B cell (primary cell): ENCODE measurements at regions not wholly inside any gene's neighbourhood (a gene's known extent, or its start where the extent isn't known, plus 50 kb on each side); places are given as distances from the start of the nearest gene placed in this dataset.

Source experiments
- EZH2 ChIP-seq: IDR thresholded peaks from 2 replicates; pipeline ENCODE4 v1.6.1; 2012; ENCODE audit warnings: borderline replicate concordance, low read depth, mild to moderate bottlenecking, moderate library complexity, low read length; ENCODE audit not compliant: insufficient read depth, poor library complexity, severe bottlenecking
- TF ChIP-seq, protein P1 (sequence below): fragments of 200-600 bp; IDR thresholded peaks from one replicate; pipeline ENCODE4 v1.8.0; 2022; ENCODE audit warnings: antibody characterized with exemption, mild to moderate bottlenecking

GRCh38 chr5:82800826-82801225 is 276.4 kb downstream of the TMEM167A start:
- TF ChIP-seq, protein P1, sequence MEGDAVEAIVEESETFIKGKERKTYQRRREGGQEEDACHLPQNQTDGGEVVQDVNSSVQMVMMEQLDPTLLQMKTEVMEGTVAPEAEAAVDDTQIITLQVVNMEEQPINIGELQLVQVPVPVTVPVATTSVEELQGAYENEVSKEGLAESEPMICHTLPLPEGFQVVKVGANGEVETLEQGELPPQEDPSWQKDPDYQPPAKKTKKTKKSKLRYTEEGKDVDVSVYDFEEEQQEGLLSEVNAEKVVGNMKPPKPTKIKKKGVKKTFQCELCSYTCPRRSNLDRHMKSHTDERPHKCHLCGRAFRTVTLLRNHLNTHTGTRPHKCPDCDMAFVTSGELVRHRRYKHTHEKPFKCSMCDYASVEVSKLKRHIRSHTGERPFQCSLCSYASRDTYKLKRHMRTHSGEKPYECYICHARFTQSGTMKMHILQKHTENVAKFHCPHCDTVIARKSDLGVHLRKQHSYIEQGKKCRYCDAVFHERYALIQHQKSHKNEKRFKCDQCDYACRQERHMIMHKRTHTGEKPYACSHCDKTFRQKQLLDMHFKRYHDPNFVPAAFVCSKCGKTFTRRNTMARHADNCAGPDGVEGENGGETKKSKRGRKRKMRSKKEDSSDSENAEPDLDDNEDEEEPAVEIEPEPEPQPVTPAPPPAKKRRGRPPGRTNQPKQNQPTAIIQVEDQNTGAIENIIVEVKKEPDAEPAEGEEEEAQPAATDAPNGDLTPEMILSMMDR = no peak
- TF ChIP-seq EZH2 = no peak
